ENCODE measurements at regions not wholly inside any gene's neighbourhood (a gene's known extent, or its start where the extent isn't known, plus 50 kb on each side); places are given as distances from the start of the nearest gene placed in this dataset.

DNA sequence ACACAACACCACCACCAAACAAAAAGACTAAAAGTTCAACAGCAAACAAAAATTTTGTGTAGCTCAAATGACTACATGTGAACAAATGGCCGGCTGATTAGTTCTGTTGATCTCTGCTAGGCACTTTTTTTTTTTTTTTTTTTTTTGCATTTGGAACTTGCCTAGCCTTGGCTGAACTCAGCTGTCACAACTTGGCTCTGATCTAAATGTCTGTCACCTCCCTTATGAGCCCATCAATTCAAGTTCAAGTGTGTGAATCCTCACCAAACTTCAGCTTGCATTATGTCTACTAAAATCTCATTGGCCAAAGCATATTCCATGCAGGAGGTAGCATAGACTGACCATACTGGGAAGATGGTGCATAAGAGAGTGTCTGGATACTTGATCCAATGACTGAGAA is 606.5 kb upstream of the ADGRL4 start:
- Histone ChIP-seq H3K4me3 (replicated peaks; ENCODE audit: insufficient read depth, low read length) (no peak overlapping the region), H3K27me3 (ENCODE audit: insufficient read depth, poor library complexity, severe bottlenecking) (no peaks in the 10 kb centered on the region), H3K27ac (replicated peaks) (no peak overlapping the region)
- TF ChIP-seq GABPA (IDR thresholded peaks at IDR 0.05; ENCODE audit: low read depth) (no peak), SPI1 (IDR thresholded peaks at IDR 0.05; ENCODE audit: borderline replicate concordance, low read depth) (no peak), POLR2AphosphoS5 (IDR thresholded peaks at IDR 0.05; ENCODE audit: low read depth) (no peak)
- TF ChIP-seq, protein P1, sequence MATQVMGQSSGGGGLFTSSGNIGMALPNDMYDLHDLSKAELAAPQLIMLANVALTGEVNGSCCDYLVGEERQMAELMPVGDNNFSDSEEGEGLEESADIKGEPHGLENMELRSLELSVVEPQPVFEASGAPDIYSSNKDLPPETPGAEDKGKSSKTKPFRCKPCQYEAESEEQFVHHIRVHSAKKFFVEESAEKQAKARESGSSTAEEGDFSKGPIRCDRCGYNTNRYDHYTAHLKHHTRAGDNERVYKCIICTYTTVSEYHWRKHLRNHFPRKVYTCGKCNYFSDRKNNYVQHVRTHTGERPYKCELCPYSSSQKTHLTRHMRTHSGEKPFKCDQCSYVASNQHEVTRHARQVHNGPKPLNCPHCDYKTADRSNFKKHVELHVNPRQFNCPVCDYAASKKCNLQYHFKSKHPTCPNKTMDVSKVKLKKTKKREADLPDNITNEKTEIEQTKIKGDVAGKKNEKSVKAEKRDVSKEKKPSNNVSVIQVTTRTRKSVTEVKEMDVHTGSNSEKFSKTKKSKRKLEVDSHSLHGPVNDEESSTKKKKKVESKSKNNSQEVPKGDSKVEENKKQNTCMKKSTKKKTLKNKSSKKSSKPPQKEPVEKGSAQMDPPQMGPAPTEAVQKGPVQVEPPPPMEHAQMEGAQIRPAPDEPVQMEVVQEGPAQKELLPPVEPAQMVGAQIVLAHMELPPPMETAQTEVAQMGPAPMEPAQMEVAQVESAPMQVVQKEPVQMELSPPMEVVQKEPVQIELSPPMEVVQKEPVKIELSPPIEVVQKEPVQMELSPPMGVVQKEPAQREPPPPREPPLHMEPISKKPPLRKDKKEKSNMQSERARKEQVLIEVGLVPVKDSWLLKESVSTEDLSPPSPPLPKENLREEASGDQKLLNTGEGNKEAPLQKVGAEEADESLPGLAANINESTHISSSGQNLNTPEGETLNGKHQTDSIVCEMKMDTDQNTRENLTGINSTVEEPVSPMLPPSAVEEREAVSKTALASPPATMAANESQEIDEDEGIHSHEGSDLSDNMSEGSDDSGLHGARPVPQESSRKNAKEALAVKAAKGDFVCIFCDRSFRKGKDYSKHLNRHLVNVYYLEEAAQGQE (IDR thresholded peaks at IDR 0.05; ENCODE audit: insufficient replicate concordance, low read depth): no peak
- TF ChIP-seq, protein P2, sequence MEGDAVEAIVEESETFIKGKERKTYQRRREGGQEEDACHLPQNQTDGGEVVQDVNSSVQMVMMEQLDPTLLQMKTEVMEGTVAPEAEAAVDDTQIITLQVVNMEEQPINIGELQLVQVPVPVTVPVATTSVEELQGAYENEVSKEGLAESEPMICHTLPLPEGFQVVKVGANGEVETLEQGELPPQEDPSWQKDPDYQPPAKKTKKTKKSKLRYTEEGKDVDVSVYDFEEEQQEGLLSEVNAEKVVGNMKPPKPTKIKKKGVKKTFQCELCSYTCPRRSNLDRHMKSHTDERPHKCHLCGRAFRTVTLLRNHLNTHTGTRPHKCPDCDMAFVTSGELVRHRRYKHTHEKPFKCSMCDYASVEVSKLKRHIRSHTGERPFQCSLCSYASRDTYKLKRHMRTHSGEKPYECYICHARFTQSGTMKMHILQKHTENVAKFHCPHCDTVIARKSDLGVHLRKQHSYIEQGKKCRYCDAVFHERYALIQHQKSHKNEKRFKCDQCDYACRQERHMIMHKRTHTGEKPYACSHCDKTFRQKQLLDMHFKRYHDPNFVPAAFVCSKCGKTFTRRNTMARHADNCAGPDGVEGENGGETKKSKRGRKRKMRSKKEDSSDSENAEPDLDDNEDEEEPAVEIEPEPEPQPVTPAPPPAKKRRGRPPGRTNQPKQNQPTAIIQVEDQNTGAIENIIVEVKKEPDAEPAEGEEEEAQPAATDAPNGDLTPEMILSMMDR (IDR thresholded peaks at IDR 0.05; ENCODE audit: insufficient read depth, low read length): no peak
- DNase-seq (ENCODE audit: low read depth in 1 of 2, low spot score in 1 of 2): no peak

DNA sequence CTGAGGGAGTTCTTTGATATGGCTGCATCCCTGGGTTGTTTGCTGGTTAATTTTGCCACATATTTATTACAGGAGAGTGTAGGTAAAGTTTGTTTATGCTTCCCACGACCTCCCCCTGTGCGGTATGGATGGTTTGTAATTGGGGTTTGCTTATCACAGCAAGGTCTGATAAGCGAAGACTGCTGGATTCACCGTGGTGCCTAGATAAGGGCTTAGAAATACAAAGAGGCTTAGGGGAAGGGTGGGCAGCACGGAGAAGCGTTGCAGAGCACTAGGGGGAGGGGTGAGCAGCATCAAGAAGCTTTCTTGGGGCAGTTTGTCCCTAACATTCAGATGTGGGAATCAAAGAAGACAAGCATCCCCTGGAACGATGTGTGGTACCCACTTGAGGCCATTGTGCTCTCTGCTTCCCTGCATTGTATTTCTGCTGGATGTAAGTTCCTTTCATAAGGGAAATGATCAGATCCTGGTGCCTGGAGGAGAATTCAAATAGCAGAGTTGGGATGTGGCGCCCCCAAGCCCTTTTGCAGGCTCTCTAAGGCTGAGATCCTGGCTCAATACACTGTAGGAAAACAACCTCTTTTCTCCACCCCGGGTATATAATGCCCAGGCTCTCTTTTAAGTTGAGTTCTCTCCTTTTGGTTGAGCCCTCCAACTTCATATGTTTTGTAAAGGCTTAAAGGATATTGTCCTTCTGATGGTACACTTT is 598.1 kb upstream of the ADGRL4 start:
- no peak for DNase-seq (ENCODE audit: low read depth in 1 of 2, low spot score in 1 of 2)
- H3K27ac ChIP-seq (replicated peaks): no peak overlapping the region
- H3K4me3 ChIP-seq (replicated peaks; ENCODE audit: insufficient read depth, low read length): no peak overlapping the region
- no peaks in the 10 kb centered on the region for H3K27me3 ChIP-seq (ENCODE audit: insufficient read depth, poor library complexity, severe bottlenecking)
- no peak for TF ChIP-seq GABPA (IDR thresholded peaks at IDR 0.05; ENCODE audit: low read depth)
- TF ChIP-seq SPI1 (IDR thresholded peaks at IDR 0.05; ENCODE audit: borderline replicate concordance, low read depth): no peak
- TF ChIP-seq, protein P2 (IDR thresholded peaks at IDR 0.05; ENCODE audit: insufficient read depth, low read length): no peak
- TF ChIP-seq, protein P1 (IDR thresholded peaks at IDR 0.05; ENCODE audit: insufficient replicate concordance, low read depth): no peak
- no peak for TF ChIP-seq POLR2AphosphoS5 (IDR thresholded peaks at IDR 0.05; ENCODE audit: low read depth)

DNA sequence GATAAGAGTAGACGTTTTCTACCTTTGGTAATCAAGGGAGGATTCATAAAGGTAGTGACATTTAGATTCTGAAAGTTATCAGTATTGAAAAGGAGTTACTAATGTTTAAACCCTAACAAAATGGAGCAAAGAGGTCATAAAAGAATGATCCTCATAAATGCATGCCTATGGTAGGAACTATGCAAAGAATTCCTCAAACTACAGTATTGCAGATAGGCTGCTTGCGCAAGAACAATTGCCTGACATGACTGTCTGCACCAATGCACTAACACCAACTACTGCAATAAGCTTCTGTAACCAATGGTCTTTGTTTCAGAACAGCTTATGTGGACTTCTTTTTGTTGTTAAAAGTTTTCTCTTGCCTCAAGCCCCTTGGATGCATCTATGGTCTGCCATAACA is 597.3 kb upstream of the ADGRL4 start:
- TF ChIP-seq POLR2AphosphoS5 (IDR thresholded peaks at IDR 0.05; ENCODE audit: low read depth) (no peak), GABPA (IDR thresholded peaks at IDR 0.05; ENCODE audit: low read depth) (no peak), SPI1 (IDR thresholded peaks at IDR 0.05; ENCODE audit: borderline replicate concordance, low read depth) (no peak)
- TF ChIP-seq, protein P1 (IDR thresholded peaks at IDR 0.05; ENCODE audit: insufficient replicate concordance, low read depth): no peak
- TF ChIP-seq, protein P2 (IDR thresholded peaks at IDR 0.05; ENCODE audit: insufficient read depth, low read length): no peak
- no peak overlapping the region for H3K27ac ChIP-seq (replicated peaks)
- H3K4me3 ChIP-seq (replicated peaks; ENCODE audit: insufficient read depth, low read length): no peak overlapping the region
- no peak for DNase-seq (ENCODE audit: low read depth in 1 of 2, low spot score in 1 of 2)
- no peaks in the 10 kb centered on the region for H3K27me3 ChIP-seq (ENCODE audit: insufficient read depth, poor library complexity, severe bottlenecking)
